CD4-positive, CD25-positive, alpha-beta regulatory T cell (primary cell): ENCODE measurements at regions not wholly inside any gene's neighbourhood (a gene's known extent, or its start where the extent isn't known, plus 50 kb on each side); places are given as distances from the start of the nearest gene placed in this dataset.

ENCODE experiments used
- ATAC-seq, 2 donors: fragments of 150-1000 bp; cut with Tn5 transposase; one replicate each; pipeline ENCODE4 v1.10.0; 2021; ENCODE audit warnings: low read depth in 2 of 2, moderate number of reproducible peaks in 2 of 2, moderate library complexity in 1 of 2
- DNase-seq, 3 donors: peaks; one replicate each; pipeline versions ENCODE4 v3.0.0 to v3.0.0-alpha.2; 2012 to 2022; ENCODE audit warnings: mixed read lengths in 1 of 3
- H3K27ac ChIP-seq: one replicate; pipeline ENCODE4 v1.7.0; 2013; ENCODE audit warnings: mild to moderate bottlenecking, low read length; ENCODE audit not compliant: insufficient read depth, poor library complexity, severe bottlenecking
- H3K27me3 ChIP-seq: one replicate; pipeline ENCODE4 v1.7.0; 2013; ENCODE audit warnings: low read length; ENCODE audit not compliant: control insufficient read depth, insufficient read depth
- H3K36me3 ChIP-seq: one replicate; pipeline ENCODE4 v1.7.0; 2013; ENCODE audit warnings: mild to moderate bottlenecking, low read length, moderate library complexity; ENCODE audit not compliant: control insufficient read depth, insufficient read depth
- H3K4me1 ChIP-seq: 2 replicates; pipeline ENCODE4 v1.7.0; 2013; ENCODE audit warnings: mild to moderate bottlenecking, low read length; ENCODE audit not compliant: insufficient read depth, control insufficient read depth, poor library complexity, severe bottlenecking
- H3K4me3 ChIP-seq: one replicate; pipeline ENCODE4 v1.7.0; 2013; ENCODE audit warnings: low read depth, mild to moderate bottlenecking, low read length, moderate library complexity
- H3K9me3 ChIP-seq, 2 experiments: 1 replicate in 1 of 2; 2 replicates in 1 of 2; pipeline ENCODE4 v1.7.0; 2013; ENCODE audit warnings: low read length in 2 of 2, mild to moderate bottlenecking in 1 of 2, moderate library complexity in 1 of 2; ENCODE audit not compliant: control insufficient read depth in 2 of 2
- H3K27ac Mint-ChIP-seq, 3 donors: one replicate each; pipeline ENCODE4 v1.8.0; 2020 to 2022; ENCODE audit warnings: mild to moderate bottlenecking in 3 of 3, mixed read lengths in 3 of 3, moderate library complexity in 2 of 3
- H3K27me3 Mint-ChIP-seq: one replicate; pipeline ENCODE4 v1.8.0; 2022; ENCODE audit warnings: mild to moderate bottlenecking, mixed read lengths
- H3K36me3 Mint-ChIP-seq: one replicate; pipeline ENCODE4 v1.8.0; 2020; ENCODE audit warnings: mixed read lengths
- H3K4me1 Mint-ChIP-seq, 4 donors: one replicate each; pipeline ENCODE4 v1.8.0; 2020 to 2022; ENCODE audit warnings: mixed read lengths in 4 of 4, mild to moderate bottlenecking in 1 of 4
- H3K4me3 Mint-ChIP-seq, 4 donors: one replicate each; pipeline ENCODE4 v1.8.0; 2020 to 2022; ENCODE audit warnings: mild to moderate bottlenecking in 4 of 4, mixed read lengths in 4 of 4, moderate library complexity in 3 of 4
- H3K9me3 Mint-ChIP-seq, 7 donors: one replicate each; pipeline ENCODE4 v1.8.0; 2020 to 2022; ENCODE audit warnings: mixed read lengths in 7 of 7, mild to moderate bottlenecking in 3 of 7, moderate library complexity in 2 of 7

- Mint-ChIP-seq H3K9me3 (peaks cover 0 to 7% (median 2%) of the 10 kb centered on the region in 7 donors), H3K4me1 (no peaks in the 10 kb centered on the region)
- ATAC-seq: no peak
Observed at GRCh38 chr6:153727885-153728284, 311.2 kb upstream of the OPRM1 start.

GRCh38 chr6:153725456-153725855 is 313.6 kb upstream of the OPRM1 start:
- no peaks in the 10 kb centered on the region for H3K36me3 Mint-ChIP-seq
- ATAC-seq: no peak
- Histone ChIP-seq H3K27me3 (no peaks in the 10 kb centered on the region), H3K4me1 (no peaks in the 10 kb centered on the region), H3K36me3 (no peaks in the 10 kb centered on the region), H3K9me3 (no peaks in the 10 kb centered on the region), H3K4me3 (no peak overlapping the region), H3K27ac (no peak overlapping the region)
- peaks cover 0 to 3% (median 0%) of the 10 kb centered on the region in 7 donors for H3K9me3 Mint-ChIP-seq
- no peaks in the 10 kb centered on the region for H3K27me3 Mint-ChIP-seq
- no peak for DNase-seq
- H3K27ac Mint-ChIP-seq: no peak overlapping the region
- no peaks in the 10 kb centered on the region for H3K4me1 Mint-ChIP-seq
- H3K4me3 Mint-ChIP-seq: no peak overlapping the region

More at GRCh38 chr6:153727885-153728284, 311.2 kb upstream of the OPRM1 start:
- Mint-ChIP-seq H3K27me3 (no peaks in the 10 kb centered on the region), H3K36me3 (no peaks in the 10 kb centered on the region), H3K27ac (no peak overlapping the region), H3K4me3 (no peak overlapping the region)
- no peak overlapping the region for H3K27ac ChIP-seq
- H3K4me3 ChIP-seq: no peak overlapping the region
- no peaks in the 10 kb centered on the region for H3K9me3 ChIP-seq
- DNase-seq: no peak
- no peaks in the 10 kb centered on the region for H3K36me3 ChIP-seq
- no peaks in the 10 kb centered on the region for H3K27me3 ChIP-seq
- no peaks in the 10 kb centered on the region for H3K4me1 ChIP-seq

- Histone ChIP-seq H3K4me3 (no peak overlapping the region), H3K36me3 (no peaks in the 10 kb centered on the region), H3K27ac (no peak overlapping the region), H3K4me1 (no peaks in the 10 kb centered on the region), H3K9me3 (no peaks in the 10 kb centered on the region), H3K27me3 (no peaks in the 10 kb centered on the region)
- Mint-ChIP-seq H3K27me3 (no peaks in the 10 kb centered on the region), H3K36me3 (no peaks in the 10 kb centered on the region), H3K4me1 (no peaks in the 10 kb centered on the region), H3K27ac (no peak overlapping the region), H3K9me3 (peaks cover 0 to 4% (median 0%) of the 10 kb centered on the region in 7 donors), H3K4me3 (no peak overlapping the region)
- DNase-seq (no peak), ATAC-seq (no peak)
Observed at GRCh38 chr6:153720732-153721131, 318.3 kb upstream of the OPRM1 start.

GRCh38 chr6:153705429-153705828 is 333.6 kb upstream of the OPRM1 start:
- peaks cover 0 to 21% (median 3%) of the 10 kb centered on the region in 7 donors for H3K9me3 Mint-ChIP-seq
- H3K27me3 Mint-ChIP-seq: no peaks in the 10 kb centered on the region
- no peaks in the 10 kb centered on the region for H3K4me1 ChIP-seq
- H3K4me1 Mint-ChIP-seq: peaks cover 0 to 4% (median 0%) of the 10 kb centered on the region in 4 donors
- no peak overlapping the region for H3K4me3 ChIP-seq
- no peak overlapping the region for H3K27ac ChIP-seq
- H3K4me3 Mint-ChIP-seq: no peak overlapping the region
- H3K9me3 ChIP-seq: peaks cover 0 to 4% of the 10 kb centered on the region in 2 experiments
- H3K36me3 Mint-ChIP-seq: no peaks in the 10 kb centered on the region
- DNase-seq (no peak), ATAC-seq (no peak)
- H3K27ac Mint-ChIP-seq: no peak overlapping the region
- no peaks in the 10 kb centered on the region for H3K36me3 ChIP-seq
- H3K27me3 ChIP-seq: no peaks in the 10 kb centered on the region

- no peaks in the 10 kb centered on the region for H3K4me1 ChIP-seq
- Mint-ChIP-seq H3K36me3 (no peaks in the 10 kb centered on the region), H3K9me3 (peaks cover 0 to 21% (median 2%) of the 10 kb centered on the region in 7 donors), H3K27me3 (no peaks in the 10 kb centered on the region), H3K4me3 (no peak overlapping the region), H3K4me1 (peaks cover 0 to 4% (median 0%) of the 10 kb centered on the region in 4 donors), H3K27ac (no peak overlapping the region)
- no peak overlapping the region for H3K4me3 ChIP-seq
- DNase-seq: no peak
- no peak for ATAC-seq
- H3K27ac ChIP-seq: no peak overlapping the region
- no peaks in the 10 kb centered on the region for H3K27me3 ChIP-seq
- no peaks in the 10 kb centered on the region for H3K36me3 ChIP-seq
- H3K9me3 ChIP-seq: peaks cover 0 to 4% of the 10 kb centered on the region in 2 experiments
Observed at GRCh38 chr6:153702671-153703070, 336.4 kb upstream of the OPRM1 start.

- no peaks in the 10 kb centered on the region for H3K4me1 Mint-ChIP-seq
- H3K4me3 Mint-ChIP-seq: no peak overlapping the region
- Histone ChIP-seq H3K27me3 (no peaks in the 10 kb centered on the region), H3K9me3 (peaks cover 0 to 2% of the 10 kb centered on the region in 2 experiments), H3K4me1 (no peaks in the 10 kb centered on the region), H3K4me3 (no peak overlapping the region), H3K36me3 (no peaks in the 10 kb centered on the region), H3K27ac (no peak overlapping the region)
- no peak overlapping the region for H3K27ac Mint-ChIP-seq
- no peaks in the 10 kb centered on the region for H3K36me3 Mint-ChIP-seq
- DNase-seq: no peak
- peaks cover 0 to 14% (median 3%) of the 10 kb centered on the region in 7 donors for H3K9me3 Mint-ChIP-seq
- H3K27me3 Mint-ChIP-seq: no peaks in the 10 kb centered on the region
- ATAC-seq: no peak
Observed at GRCh38 chr6:153698637-153699036, 340.4 kb upstream of the OPRM1 start.

GRCh38 chr6:153698001-153698400 is 341.0 kb upstream of the OPRM1 start:
- H3K27me3 Mint-ChIP-seq: no peaks in the 10 kb centered on the region

GRCh38 chr6:153677522-153677921 is 361.5 kb upstream of the OPRM1 start:
- Histone ChIP-seq H3K27me3 (no peaks in the 10 kb centered on the region), H3K9me3 (no peaks in the 10 kb centered on the region), H3K27ac (no peak overlapping the region), H3K4me3 (no peak overlapping the region), H3K4me1 (no peaks in the 10 kb centered on the region), H3K36me3 (no peaks in the 10 kb centered on the region)
- Mint-ChIP-seq H3K4me1 (no peaks in the 10 kb centered on the region), H3K4me3 (no peak overlapping the region), H3K36me3 (no peaks in the 10 kb centered on the region), H3K9me3 (peaks cover 0 to 18% (median 4%) of the 10 kb centered on the region in 7 donors), H3K27me3 (no peaks in the 10 kb centered on the region), H3K27ac (no peak overlapping the region)
- DNase-seq (no peak), ATAC-seq (no peak)

More at GRCh38 chr6:153698001-153698400, 341.0 kb upstream of the OPRM1 start:
- no peak overlapping the region for H3K27ac Mint-ChIP-seq
- H3K27me3 ChIP-seq: no peaks in the 10 kb centered on the region
- H3K9me3 ChIP-seq: peaks cover 0 to 2% of the 10 kb centered on the region in 2 experiments
- H3K36me3 ChIP-seq: no peaks in the 10 kb centered on the region
- no peaks in the 10 kb centered on the region for H3K4me1 Mint-ChIP-seq
- DNase-seq: no peak
- no peak overlapping the region for H3K27ac ChIP-seq
- no peak overlapping the region for H3K4me3 ChIP-seq
- H3K4me1 ChIP-seq: no peaks in the 10 kb centered on the region
- peaks cover 0 to 12% (median 5%) of the 10 kb centered on the region in 7 donors for H3K9me3 Mint-ChIP-seq
- no peak for ATAC-seq
- no peak overlapping the region for H3K4me3 Mint-ChIP-seq
- H3K36me3 Mint-ChIP-seq: no peaks in the 10 kb centered on the region
